RWPE1 (cell line): ENCODE measurements at regions not wholly inside any gene's neighbourhood (a gene's known extent, or its start where the extent isn't known, plus 50 kb on each side); places are given as distances from the start of the nearest gene placed in this dataset.

Experiments used
- CTCF ChIA-PET: fragments of 350-600 bp; sonication (Branson Sonifier 250); formaldehyde crosslinking; extraction: SDS; loops from one replicate; lab custom pipeline; 2021; lab: Yijun Ruan, JAX
- POLR2A ChIA-PET: fragments of 400-600 bp; formaldehyde crosslinking; extraction: SDS; loops from one replicate; lab custom pipeline; 2020; ENCODE audit warnings: antibody characterized with exemption; ENCODE audit not compliant: low non-redundant PET; lab: Yijun Ruan, JAX
- DNase-seq: peaks from one replicate; pipeline ENCODE4 v3.0.0; 2012; ENCODE audit warnings: low spot score
- H3K27ac ChIP-seq: fragments of 450-650 bp; 2 replicates; pipeline ENCODE4 v1.5.1; 2017
- TF ChIP-seq, protein P1 (sequence below): fragments of 450-650 bp; conservative IDR thresholded peaks from 2 replicates; pipeline ENCODE4 v1.5.1; 2017; ENCODE audit warnings: low read depth, mild to moderate bottlenecking

- no peak overlapping the region for H3K27ac ChIP-seq
- ChIA-PET CTCF (no interaction called here), POLR2A (no interaction called here)
- TF ChIP-seq, protein P1, sequence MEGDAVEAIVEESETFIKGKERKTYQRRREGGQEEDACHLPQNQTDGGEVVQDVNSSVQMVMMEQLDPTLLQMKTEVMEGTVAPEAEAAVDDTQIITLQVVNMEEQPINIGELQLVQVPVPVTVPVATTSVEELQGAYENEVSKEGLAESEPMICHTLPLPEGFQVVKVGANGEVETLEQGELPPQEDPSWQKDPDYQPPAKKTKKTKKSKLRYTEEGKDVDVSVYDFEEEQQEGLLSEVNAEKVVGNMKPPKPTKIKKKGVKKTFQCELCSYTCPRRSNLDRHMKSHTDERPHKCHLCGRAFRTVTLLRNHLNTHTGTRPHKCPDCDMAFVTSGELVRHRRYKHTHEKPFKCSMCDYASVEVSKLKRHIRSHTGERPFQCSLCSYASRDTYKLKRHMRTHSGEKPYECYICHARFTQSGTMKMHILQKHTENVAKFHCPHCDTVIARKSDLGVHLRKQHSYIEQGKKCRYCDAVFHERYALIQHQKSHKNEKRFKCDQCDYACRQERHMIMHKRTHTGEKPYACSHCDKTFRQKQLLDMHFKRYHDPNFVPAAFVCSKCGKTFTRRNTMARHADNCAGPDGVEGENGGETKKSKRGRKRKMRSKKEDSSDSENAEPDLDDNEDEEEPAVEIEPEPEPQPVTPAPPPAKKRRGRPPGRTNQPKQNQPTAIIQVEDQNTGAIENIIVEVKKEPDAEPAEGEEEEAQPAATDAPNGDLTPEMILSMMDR: no peak
- no peak for DNase-seq
Observed at GRCh38 chr10:132478341-132479023, 59.1 kb upstream of the INPP5A start.

DNA sequence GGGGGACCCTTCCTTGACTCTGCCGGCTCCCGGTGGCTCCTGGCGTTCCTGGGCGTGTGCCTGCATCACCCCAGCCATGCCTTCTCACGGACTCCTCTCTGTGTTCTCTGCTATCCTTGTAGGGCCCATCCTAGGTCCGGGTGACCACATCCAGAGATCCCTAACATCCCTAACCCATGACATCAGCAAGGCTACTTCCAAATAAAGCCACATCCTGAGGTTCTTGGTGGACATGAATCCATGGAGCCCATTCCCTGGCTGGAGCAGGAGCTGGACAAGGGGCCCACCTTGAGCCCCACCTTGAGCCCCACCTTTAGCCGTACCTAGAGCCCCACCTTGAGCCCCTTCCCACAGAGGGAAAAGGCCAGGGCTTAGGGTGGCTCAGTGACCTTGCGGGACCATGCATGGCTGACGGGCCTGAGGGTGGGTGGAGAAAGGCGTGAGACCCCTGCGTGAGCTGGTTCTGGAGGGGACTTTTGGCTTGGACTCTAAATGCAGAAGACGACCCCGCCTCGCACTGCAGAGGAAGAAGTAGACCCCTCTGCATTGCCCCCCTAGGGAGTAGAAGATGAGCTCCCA is 58.5 kb upstream of the INPP5A start:
- H3K27ac ChIP-seq: no peak overlapping the region
- no peak for DNase-seq
- TF ChIP-seq, protein P1: no peak
- CTCF ChIA-PET: interaction anchor here (0.5 to 0.6 kb wide), 2 partner anchors 13 to 63 kb away, joined by 3 to 5 read pairs; no protein-coding TSS in a partner anchor
- POLR2A ChIA-PET: no interaction called here

DNA sequence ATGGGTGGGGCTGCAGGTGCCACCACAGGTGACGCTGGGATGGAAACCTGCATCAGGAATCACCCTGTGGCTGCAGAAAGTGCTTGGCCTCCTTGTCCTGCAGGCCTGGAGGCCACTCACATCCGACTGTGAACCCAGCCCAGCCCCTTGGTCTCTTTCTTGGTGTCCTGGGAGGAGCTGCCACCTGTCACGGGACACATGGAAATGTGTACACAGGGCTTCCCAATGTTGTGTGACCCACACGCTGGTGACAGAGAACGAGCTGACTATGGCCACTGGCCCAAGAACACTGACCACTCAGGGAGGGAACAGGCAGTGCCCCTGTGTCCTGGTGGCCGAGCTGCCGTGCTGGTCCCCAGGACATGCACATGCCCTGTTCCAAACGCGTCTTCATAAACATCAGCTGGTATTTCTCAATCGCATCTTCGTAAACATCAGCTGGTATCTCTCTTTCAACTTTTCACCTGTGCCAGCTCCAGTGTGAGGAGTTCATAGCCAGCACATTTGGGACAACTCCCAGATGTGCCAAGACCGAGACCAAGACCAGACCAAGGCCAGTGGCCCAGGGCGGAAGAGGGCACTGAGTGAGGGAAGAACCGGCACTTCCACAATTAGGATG is 57.9 kb upstream of the INPP5A start:
- ChIA-PET POLR2A (no interaction called here), CTCF (interaction anchor here (0.5 to 0.7 kb wide), 4 partner anchors 12 to 140 kb away, joined by 3 to 5 read pairs (median 3); no protein-coding TSS in a partner anchor)
- TF ChIP-seq, protein P1: no peak
- DNase-seq: no peak
- H3K27ac ChIP-seq: no peak overlapping the region

DNA sequence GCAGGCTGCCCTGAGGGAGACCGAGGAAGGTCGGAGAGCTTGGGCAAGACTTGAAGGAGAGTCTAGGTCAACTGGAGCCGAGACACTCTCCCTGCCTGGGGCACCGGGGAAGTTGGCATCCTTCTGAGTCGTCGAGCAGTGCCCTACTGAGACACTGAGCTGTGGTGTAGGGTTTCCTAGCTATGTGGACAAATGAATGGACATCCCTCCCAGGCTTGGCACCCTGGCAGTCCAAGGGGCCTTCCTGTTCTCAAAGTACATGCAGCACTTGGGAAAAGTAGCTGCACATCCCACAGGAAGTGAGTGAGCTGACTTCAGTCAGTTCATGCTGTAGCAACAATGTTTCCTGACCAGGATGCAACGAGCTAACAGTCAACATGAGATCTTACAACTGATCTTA is 57.2 kb upstream of the INPP5A start:
- no peak for DNase-seq
- H3K27ac ChIP-seq: no peak overlapping the region
- TF ChIP-seq, protein P1: no peak
- ChIA-PET POLR2A (no interaction called here), CTCF (interaction anchor here (0.6 kb wide), 2 partner anchors 16 to 46 kb away, joined by 3 to 5 read pairs; no protein-coding TSS in a partner anchor)

DNA sequence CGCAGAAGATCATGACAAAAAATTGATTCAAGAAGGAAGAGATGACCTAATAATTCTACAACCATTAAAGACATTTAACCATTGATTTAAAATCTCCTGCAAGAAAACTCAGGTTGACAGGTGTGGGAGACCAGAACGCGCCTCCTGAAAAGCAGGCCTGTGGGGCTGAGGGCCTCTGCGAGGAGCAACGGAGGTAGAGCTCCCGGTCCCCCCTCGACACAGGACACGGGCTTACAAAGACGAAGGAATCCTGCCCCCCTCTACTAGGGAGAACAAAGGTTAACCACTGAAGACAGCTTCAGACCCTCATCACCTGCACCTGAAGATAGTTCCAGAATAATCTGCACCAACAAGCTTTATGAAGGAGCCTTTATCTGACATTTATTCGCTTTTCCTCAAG is 55.9 kb upstream of the INPP5A start:
- ChIA-PET CTCF (interaction anchor here (0.7 to 1.0 kb wide), 2 partner anchors 154 to 631 kb away, joined by 3 read pairs; no protein-coding TSS in a partner anchor), POLR2A (no interaction called here)
- DNase-seq: no peak
- TF ChIP-seq, protein P1: no peak
- H3K27ac ChIP-seq: peak overlapping the region; percentile 67

GRCh38 chr10:132482090-132482800 is 55.3 kb upstream of the INPP5A start:
- ChIA-PET POLR2A (no interaction called here), CTCF (interaction anchor here (0.6 to 0.7 kb wide), 2 partner anchors 101 to 631 kb away, joined by 3 read pairs; no protein-coding TSS in a partner anchor)
- TF ChIP-seq, protein P1: no peak
- peak overlapping the region; percentile 84 for H3K27ac ChIP-seq
- DNase-seq: peak; percentile 73
